ENCODE measurements at regions not wholly inside any gene's neighbourhood (a gene's known extent, or its start where the extent isn't known, plus 50 kb on each side); places are given as distances from the start of the nearest gene placed in this dataset.
"Not testable (repeated sequence)": the region's sequence is repeated elsewhere in the genome, so short reads cannot be mapped to it uniquely, and the experiment has no call there.

DNA sequence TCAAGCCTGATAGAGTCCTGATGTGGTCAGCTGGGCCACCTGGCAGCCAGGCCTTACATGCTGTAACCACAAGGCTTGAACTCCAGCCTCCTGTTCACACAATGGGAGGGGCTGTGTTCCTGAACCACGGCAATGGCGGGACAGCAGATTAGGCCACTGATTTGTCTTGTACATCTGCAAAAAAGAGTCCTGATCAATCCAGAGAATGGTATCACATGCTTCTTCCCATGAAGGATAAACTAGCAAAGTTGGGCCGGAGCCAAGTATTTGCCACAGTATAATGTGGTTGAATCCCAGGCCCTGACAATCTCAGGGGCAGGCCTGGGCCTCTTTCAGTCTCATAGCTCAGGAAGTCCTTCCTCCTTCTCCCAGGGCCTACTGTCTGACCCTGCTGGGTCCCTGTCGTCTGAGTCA, 2182.5 kb upstream of the AGA start:
- no peak for DNase-seq

GRCh38 chr4:179625406-179625805, 2183.2 kb upstream of the AGA start:
- DNase-seq: no peak

DNA sequence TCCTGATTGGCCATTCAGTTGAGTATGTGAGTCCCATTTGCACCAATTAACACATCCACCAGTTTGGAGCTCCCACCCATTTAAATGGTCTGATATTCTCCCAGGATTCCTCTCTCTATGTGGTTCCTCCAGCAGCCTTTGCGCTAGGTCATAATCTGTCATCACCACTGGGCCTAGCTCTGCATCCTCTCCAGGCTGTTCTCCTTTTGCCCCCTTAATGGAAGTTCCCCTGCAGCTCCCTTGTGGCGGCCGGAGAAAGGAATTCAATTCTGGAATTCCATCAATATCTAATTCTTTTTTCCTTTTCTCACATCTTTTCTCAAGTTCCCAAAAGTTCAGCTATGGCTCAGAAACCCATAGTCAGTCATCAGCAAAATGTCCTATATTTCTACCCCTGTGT, 2184.4 kb upstream of the AGA start:
- DNase-seq: no peak

- no peak for DNase-seq
These were observed 2189.1 kb upstream of the AGA start for GRCh38 chr4:179631321-179631720.

GRCh38 chr4:179634862-179635261, 2192.6 kb upstream of the AGA start:
- DNase-seq: no peak

DNA sequence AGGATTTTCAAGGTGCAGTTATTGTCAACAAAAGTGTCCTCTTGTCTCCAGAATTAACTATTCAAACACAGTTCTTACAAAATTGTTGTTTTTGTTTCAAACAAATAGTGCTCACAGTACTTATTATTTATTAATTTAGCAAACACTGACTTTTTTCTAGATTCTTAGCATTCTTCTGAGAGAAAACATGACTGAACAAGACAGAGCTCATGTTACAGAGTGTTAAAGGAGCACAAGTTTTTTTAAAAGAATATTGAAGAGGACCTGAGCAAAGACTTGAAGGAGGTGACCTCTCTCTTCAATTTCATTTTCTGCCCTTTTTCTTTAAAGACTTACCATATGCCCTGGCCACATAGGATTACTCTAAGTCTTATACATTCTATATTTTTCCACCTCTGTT, 2220.3 kb upstream of the AGA start:
- DNase-seq: no peak

GRCh38 chr4:179663641-179664429, 2221.6 kb upstream of the AGA start:
- no peak for DNase-seq

DNA sequence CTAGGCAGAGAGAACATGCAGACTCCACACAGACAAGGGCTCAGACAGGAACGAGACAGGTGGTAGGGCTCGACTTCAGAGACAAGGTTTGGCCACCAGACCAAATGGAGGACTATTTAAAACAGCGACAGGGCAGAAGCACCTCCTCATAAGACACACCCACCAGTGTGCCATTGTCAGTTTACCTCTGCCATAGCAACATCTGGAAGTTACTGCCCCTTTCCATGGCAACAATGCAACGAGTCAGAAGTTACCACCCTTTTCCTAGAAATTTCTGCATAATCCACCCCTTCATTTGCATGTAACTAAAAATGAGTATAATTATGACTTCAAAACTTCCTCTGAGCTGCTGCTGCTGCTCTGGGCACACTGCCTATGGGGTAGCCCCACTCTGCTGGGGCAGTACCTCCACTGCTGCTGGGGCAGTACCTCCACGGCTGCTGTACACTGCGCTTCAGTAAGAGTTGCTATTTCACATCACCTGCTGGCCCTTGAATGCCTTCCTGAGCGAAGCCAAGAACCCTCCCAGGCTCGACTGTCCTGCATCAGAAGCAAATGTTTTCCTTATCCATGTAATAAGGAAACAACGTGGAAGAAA, 2222.3 kb upstream of the AGA start:
- no peak for DNase-seq

GRCh38 chr4:179666226-179666625, 2224.0 kb upstream of the AGA start:
- no peak for DNase-seq

DNA sequence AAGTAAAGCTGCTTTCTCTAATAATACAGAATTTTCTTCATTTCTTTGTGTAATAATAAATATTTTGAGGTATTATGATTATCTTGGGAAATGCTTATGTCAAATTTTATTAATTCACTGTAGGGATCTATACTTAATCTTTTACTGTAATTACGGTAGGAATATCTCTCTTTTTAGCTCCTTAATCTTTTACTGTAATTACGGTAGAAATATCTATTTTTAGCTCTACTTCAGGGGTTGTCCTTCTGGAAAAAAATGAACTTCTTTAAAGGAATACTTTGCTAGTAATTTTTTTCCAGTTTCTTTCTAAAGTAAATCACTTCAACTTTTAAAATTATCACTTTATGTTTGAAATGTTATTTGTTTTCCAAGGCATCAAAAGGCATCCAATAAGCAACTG, 2229.4 kb upstream of the AGA start:
- DNase-seq: no peak

- DNase-seq: no peak
These were observed 2236.0 kb upstream of the AGA start for GRCh38 chr4:179678093-179678814.

DNA sequence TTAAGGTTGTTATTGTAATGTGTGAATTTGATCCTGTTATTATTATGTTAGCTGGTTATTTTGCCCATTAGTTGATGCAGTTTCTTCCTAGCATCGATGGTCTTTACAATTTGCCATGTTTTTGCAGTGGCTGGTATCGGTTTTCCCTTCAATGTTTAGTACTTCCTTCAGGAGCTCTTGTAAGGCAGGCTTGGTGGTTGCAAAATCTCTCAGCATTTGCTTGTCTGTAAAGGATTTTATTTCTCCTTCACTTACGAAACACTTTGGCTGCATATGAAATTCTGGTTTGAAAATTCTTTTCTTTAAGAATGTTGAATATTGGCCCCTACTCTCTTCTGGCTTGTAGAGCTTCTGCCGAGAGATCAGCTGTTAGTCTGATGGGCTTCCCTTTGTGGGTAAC, 2241.4 kb upstream of the AGA start:
- not testable (repeated sequence) for DNase-seq

GRCh38 chr4:179692222-179692621, 2250.0 kb upstream of the AGA start:
- DNase-seq: no peak

DNA sequence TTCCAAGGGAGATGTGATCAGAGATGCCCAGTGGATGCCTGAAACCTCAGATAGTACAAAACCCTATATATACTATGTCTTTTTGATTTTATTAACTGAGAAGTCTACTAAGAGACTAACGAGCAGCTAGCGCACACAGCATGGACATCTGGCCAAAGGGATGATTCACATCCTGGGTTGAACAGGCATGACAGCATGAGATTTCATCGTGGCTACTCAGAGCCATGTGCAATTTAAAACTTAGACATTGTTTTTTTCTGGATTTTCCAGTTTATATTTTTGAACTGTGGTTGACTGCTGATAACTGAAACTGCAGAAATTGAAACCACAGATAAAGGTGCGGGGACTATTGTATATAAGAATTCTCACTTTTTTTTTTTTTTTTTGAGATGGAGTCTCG, 2252.9 kb upstream of the AGA start:
- no peak for DNase-seq

DNA sequence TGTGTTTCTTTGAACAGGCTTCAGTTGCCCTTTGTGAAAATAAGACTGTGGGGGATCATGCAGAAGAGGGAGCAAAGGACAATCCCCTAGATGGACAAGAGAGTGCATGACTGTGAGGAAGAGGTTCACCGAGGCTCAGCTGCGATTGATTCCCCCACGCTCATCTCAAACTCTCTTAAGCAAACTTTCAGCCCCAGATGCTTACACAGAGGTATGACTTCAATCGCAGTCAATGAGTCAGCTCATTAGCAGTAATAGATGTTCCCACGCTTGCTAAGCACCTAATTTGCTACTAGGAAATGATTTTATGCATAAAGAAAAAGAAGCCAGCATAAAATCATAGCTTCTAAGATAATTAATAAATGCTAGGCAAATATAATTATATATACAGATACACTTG, 2256.1 kb upstream of the AGA start:
- DNase-seq: no peak

DNA sequence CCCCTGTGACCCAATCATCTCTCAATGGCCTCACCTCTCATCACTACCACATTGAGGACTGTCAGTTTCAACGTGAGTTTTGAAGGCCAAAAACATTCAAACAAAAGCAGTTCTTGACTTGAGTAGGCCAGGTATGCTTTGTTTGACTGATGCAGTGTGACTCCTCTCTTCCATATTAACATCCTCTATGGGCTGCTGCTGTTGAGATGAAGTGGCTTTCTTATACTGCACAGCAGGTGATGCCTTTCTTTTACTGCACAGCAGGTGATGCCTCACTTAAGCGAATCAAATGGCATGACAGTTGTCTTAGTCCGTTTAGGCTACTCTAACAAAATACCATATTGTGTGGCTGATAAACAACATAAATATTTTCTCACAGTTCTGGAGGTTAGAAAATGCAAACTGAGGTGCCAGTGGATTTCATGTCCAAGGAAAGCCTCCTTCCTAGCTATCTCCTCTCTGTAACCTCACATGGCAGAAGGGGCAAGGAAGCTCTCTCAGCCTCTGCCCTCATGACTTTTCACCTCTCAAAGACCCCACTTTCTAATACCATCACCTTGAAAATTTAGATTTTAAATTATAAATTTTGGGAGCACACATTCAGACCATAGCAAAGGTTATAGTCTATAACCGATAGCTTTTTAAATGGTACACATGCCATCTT, 2267.9 kb upstream of the AGA start:
- DNase-seq: no peak

GRCh38 chr4:179719766-179720450, 2277.7 kb upstream of the AGA start:
- no peak for DNase-seq

GRCh38 chr4:179726491-179726890, 2284.3 kb upstream of the AGA start:
- not testable (repeated sequence) for DNase-seq

- no peak for DNase-seq
These were observed 2286.1 kb upstream of the AGA start for GRCh38 chr4:179728305-179728704.

- DNase-seq: not testable (repeated sequence)
These were observed 2294.6 kb upstream of the AGA start for GRCh38 chr4:179736820-179737219.

DNA sequence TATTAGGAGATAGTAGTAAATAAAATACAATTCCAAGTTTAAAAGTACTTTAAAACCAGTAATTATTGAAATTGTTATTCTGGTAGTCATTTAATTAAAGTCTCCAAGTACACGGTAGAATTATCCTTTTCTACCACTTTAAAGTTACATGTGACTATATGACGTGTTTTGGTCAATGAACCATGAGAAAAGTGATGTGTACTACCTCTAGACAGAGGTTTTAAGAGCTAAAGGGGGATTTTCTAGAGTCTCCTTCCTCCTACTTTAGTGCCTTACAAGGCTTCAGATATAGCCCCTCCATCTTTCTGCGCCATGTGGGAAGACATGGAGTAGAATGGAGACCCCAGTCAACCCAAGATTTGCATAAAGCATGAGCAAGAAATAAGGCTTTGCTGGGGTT, 2296.6 kb upstream of the AGA start:
- DNase-seq: no peak

GRCh38 chr4:179747218-179747910, 2305.1 kb upstream of the AGA start:
- DNase-seq: no peak
